ENCODE measurements at regions not wholly inside any gene's neighbourhood (a gene's known extent, or its start where the extent isn't known, plus 50 kb on each side); places are given as distances from the start of the nearest gene placed in this dataset.

GRCh38 chr6:16953446-16953845, 148.4 kb upstream of the STMND1 start:
- no peaks in the 10 kb centered on the region for H4K20me1 ChIP-seq (ENCODE audit: control insufficient read depth, insufficient read depth, insufficient read length)
- no peaks in the 10 kb centered on the region; the same call in 1 of the 2 replicates for H3K4me1 ChIP-seq (ENCODE audit: insufficient read depth, low read length)
- no peak overlapping the region for H3K9ac ChIP-seq (ENCODE audit: extremely low read depth, insufficient read length, low read length)
- no peak overlapping the region for H3K56ac ChIP-seq (ENCODE audit: insufficient read length, low read depth, low read length)
- no peak overlapping the region for H2AFZ ChIP-seq (ENCODE audit: low read length)
- no peak overlapping the region for H3K4me3 Mint-ChIP-seq
- no peaks in the 10 kb centered on the region for H3K79me1 ChIP-seq (ENCODE audit: insufficient read depth, low read depth, low read length, poor library complexity, severe bottlenecking)
- no peak overlapping the region for H2BK20ac ChIP-seq (ENCODE audit: low read depth, low read length, poor library complexity, severe bottlenecking)
- no peak for TF ChIP-seq CTCF (conservative IDR thresholded peaks at IDR 0.05)
- H3K27me3 ChIP-seq (ENCODE audit: insufficient read depth, low read length), result no peaks in the 10 kb centered on the region
- H4K5ac ChIP-seq (ENCODE audit: insufficient read length, low read depth, low read length), result no peak overlapping the region
- no peaks in the 10 kb centered on the region for H3K9me3 Mint-ChIP-seq
- H3K4me2 ChIP-seq (ENCODE audit: insufficient read depth, insufficient read length, low read length), result no peak overlapping the region
- H2BK15ac ChIP-seq (ENCODE audit: low read depth, low read length), result no peak overlapping the region
- no peak overlapping the region for H3K14ac ChIP-seq (ENCODE audit: insufficient read depth, low read length)
- H3T11ph ChIP-seq (ENCODE audit: low read length), result no peak overlapping the region
- no peak overlapping the region for H2BK12ac ChIP-seq (ENCODE audit: insufficient read length, low read depth, low read length)
- no peaks in the 10 kb centered on the region for H3K9me3 ChIP-seq (ENCODE audit: control insufficient read depth, low read depth, low read length)
- no peak overlapping the region for H3K4ac ChIP-seq (ENCODE audit: low read depth, low read length)
- H3K79me2 ChIP-seq (ENCODE audit: insufficient read depth, low read length), result no peaks in the 10 kb centered on the region
- H3K18ac ChIP-seq (ENCODE audit: insufficient read length, low read depth, low read length), result no peak overlapping the region
- no peak for DNase-seq
- H2AK5ac ChIP-seq (ENCODE audit: insufficient read length, low read length), result no peak overlapping the region
- H3K27ac ChIP-seq (ENCODE audit: insufficient read length, low read depth, low read length), result no peak overlapping the region
- no peak overlapping the region for H4K91ac ChIP-seq (ENCODE audit: insufficient read length, low read depth, low read length)
- no peak overlapping the region for H3K23ac ChIP-seq (ENCODE audit: insufficient read length, low read depth, low read length)
- no peaks in the 10 kb centered on the region for H3K23me2 ChIP-seq (ENCODE audit: insufficient read length, low read depth, low read length, poor library complexity, severe bottlenecking)
- H3K36me3 Mint-ChIP-seq (ENCODE audit: insufficient read depth in 1 of 3, low read depth in 3 of 3), result no peaks in the 10 kb centered on the region
- H3K27me3 Mint-ChIP-seq (ENCODE audit: low read depth), result no peaks in the 10 kb centered on the region
- no peak overlapping the region for H2BK5ac ChIP-seq (ENCODE audit: insufficient read length, low read length)
- no peak overlapping the region for H3K27ac Mint-ChIP-seq
- H3K4me1 Mint-ChIP-seq, result peaks cover 12 to 14% of the 10 kb centered on the region in 2 experiments
- H4K8ac ChIP-seq (replicated peaks; ENCODE audit: insufficient read length, low read depth, low read length), result no peak overlapping the region
- no peak overlapping the region for H2BK120ac ChIP-seq (ENCODE audit: low read depth, low read length, poor library complexity, severe bottlenecking)
- no CpG with 5 or more reads among the region's 1 CpG for WGBS (ENCODE audit: extremely low coverage, insufficient read length, low lambda C conversion rate)
